Trophoblast cell (in vitro differentiated cells and primary cell): ENCODE measurements at regions not wholly inside any gene's neighbourhood (a gene's known extent, or its start where the extent isn't known, plus 50 kb on each side); places are given as distances from the start of the nearest gene placed in this dataset.
A peak's percentile ranks its signal among the peaks of the same experiment; 100 is the strongest.

Source experiments
- DNase-seq, 2 donors: peaks; one replicate each; pipeline ENCODE4 v3.0.0-alpha.2; 2016
- H2AFZ ChIP-seq: 2 replicates; pipeline ENCODE4 v1.6.1; 2013; ENCODE audit warnings: low read length, moderate library complexity, mild to moderate bottlenecking; ENCODE audit not compliant: insufficient read depth, poor library complexity
- H2AK5ac ChIP-seq: 2 replicates; pipeline ENCODE4 v1.6.1; 2013; ENCODE audit warnings: mild to moderate bottlenecking, low read length
- H2BK120ac ChIP-seq: 2 replicates; pipeline ENCODE4 v1.6.1; 2013; ENCODE audit warnings: low read length, mild to moderate bottlenecking, moderate library complexity; ENCODE audit not compliant: insufficient read depth, poor library complexity
- H2BK12ac ChIP-seq: 2 replicates; pipeline ENCODE4 v1.6.1; 2013; ENCODE audit warnings: mild to moderate bottlenecking, low read length, moderate library complexity
- H2BK5ac ChIP-seq: 2 replicates; pipeline ENCODE4 v1.6.1; 2013; ENCODE audit warnings: low read length, low read depth, moderate library complexity, mild to moderate bottlenecking; ENCODE audit not compliant: poor library complexity
- H3K14ac ChIP-seq: 2 replicates; pipeline ENCODE4 v1.6.1; 2013; ENCODE audit warnings: mild to moderate bottlenecking, low read length
- H3K18ac ChIP-seq: 2 replicates; pipeline ENCODE4 v1.6.1; 2013; ENCODE audit warnings: mild to moderate bottlenecking, low read length
- H3K23ac ChIP-seq: 2 replicates; pipeline ENCODE4 v1.6.1; 2013; ENCODE audit warnings: low read length
- H3K27ac ChIP-seq: 2 replicates; pipeline ENCODE4 v1.5.1; 2013; ENCODE audit warnings: low read depth, mild to moderate bottlenecking, inconsistent platforms, low read length, moderate library complexity
- H3K27me3 ChIP-seq: 2 replicates; pipeline ENCODE4 v1.6.1; 2013; ENCODE audit warnings: inconsistent platforms, mild to moderate bottlenecking, low read length, moderate library complexity; ENCODE audit not compliant: insufficient read depth
- H3K36me3 ChIP-seq, 2 experiments: 1 replicate in 1 of 2; 2 replicates in 1 of 2; pipeline ENCODE4 v1.6.1; 2013; ENCODE audit warnings: low read length in 2 of 2, mild to moderate bottlenecking in 2 of 2, moderate library complexity in 1 of 2; ENCODE audit not compliant: insufficient read depth in 2 of 2, control insufficient read depth in 1 of 2
- H3K4ac ChIP-seq: 2 replicates; pipeline ENCODE4 v1.6.1; 2013; ENCODE audit warnings: low read depth, mild to moderate bottlenecking, low read length, moderate library complexity
- H3K4me1 ChIP-seq, 2 experiments: 1 replicate in 1 of 2; 2 replicates in 1 of 2; pipeline ENCODE4 v1.6.1; 2013; ENCODE audit warnings: low read length in 2 of 2, mild to moderate bottlenecking in 2 of 2, moderate library complexity in 1 of 2; ENCODE audit not compliant: insufficient read depth in 2 of 2, control insufficient read depth in 1 of 2
- H3K4me2 ChIP-seq: 2 replicates; pipeline ENCODE4 v1.6.1; 2013; ENCODE audit warnings: inconsistent platforms, mild to moderate bottlenecking, low read length, moderate library complexity
- H3K4me3 ChIP-seq: 2 replicates; pipeline ENCODE4 v1.5.1; 2013; ENCODE audit warnings: mild to moderate bottlenecking, low read depth, low read length, inconsistent platforms
- H3K79me1 ChIP-seq: one replicate; pipeline ENCODE4 v1.6.1; 2013; ENCODE audit warnings: low read length
- H3K79me2 ChIP-seq: 2 replicates; pipeline ENCODE4 v1.6.1; 2013; ENCODE audit warnings: low read length, mild to moderate bottlenecking; ENCODE audit not compliant: control insufficient read depth, insufficient read depth, poor library complexity
- H3K9ac ChIP-seq: 2 replicates; pipeline ENCODE4 v1.6.1; 2013; ENCODE audit warnings: mild to moderate bottlenecking, low read length
- H3K9me3 ChIP-seq: 2 replicates; pipeline ENCODE4 v1.6.1; 2013; ENCODE audit warnings: low read depth, mild to moderate bottlenecking, control low read depth, inconsistent platforms, low read length; ENCODE audit not compliant: insufficient read depth
- H4K12ac ChIP-seq: 2 replicates; pipeline ENCODE4 v1.6.1; 2013; ENCODE audit warnings: low read depth, mild to moderate bottlenecking, low read length, moderate library complexity
- H4K8ac ChIP-seq: 2 replicates; pipeline ENCODE4 v1.6.1; 2013; ENCODE audit warnings: low read depth, mild to moderate bottlenecking, low read length, moderate library complexity
- H4K91ac ChIP-seq: one replicate; pipeline ENCODE4 v1.6.1; 2013; ENCODE audit warnings: low read depth, mild to moderate bottlenecking, low read length, moderate library complexity
- WGBS: extraction: QIAGEN DNeasy Blood & Tissue Kit; methylation state at CpG from one replicate; pipeline ENCODE4 v1.1.7; 2013; ENCODE audit warnings: missing lambda C conversion rate; ENCODE audit not compliant: insufficient read length, insufficient coverage; ENCODE audit errors: extremely low coverage; 5-methylcytosine and 5-hydroxymethylcytosine counted together

DNA sequence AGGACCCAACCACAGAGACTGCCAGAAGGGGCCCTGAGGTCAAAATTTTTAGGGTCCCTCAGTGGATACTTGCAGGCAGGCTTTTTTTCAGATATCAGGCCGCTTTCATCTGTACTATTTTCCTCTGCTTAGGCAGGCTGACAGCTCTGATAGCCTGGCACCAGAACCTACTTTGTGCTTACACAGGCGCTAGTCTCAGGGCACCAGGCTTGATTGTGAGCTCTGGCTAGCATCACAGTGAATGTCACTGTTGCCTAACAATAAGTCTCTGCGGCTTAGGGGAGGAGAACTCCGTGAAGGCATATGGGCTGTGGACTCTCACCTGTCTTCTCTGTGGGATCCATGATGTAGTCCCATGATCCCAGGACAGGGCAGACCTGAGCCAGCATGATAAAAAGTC lies 738.1 kb upstream of the TSPY4 start:
- H2BK120ac ChIP-seq = no peak overlapping the region
- no peak overlapping the region for H3K18ac ChIP-seq
- H3K9ac ChIP-seq = no peak overlapping the region
- no peak overlapping the region for H2BK12ac ChIP-seq
- no peak overlapping the region for H2AFZ ChIP-seq
- no peak overlapping the region for H3K4me3 ChIP-seq
- H2BK5ac ChIP-seq = no peak overlapping the region
- H2AK5ac ChIP-seq = no peak overlapping the region
- no peak overlapping the region for H3K4me2 ChIP-seq
- DNase-seq = no peak
- no peaks in the 10 kb centered on the region for H3K79me2 ChIP-seq
- no peaks in the 10 kb centered on the region for H3K27me3 ChIP-seq
- no peak overlapping the region for H4K8ac ChIP-seq
- H4K91ac ChIP-seq = no peak overlapping the region
- no peak overlapping the region for H3K14ac ChIP-seq
- H3K23ac ChIP-seq = no peak overlapping the region
- no peaks in the 10 kb centered on the region for H3K4me1 ChIP-seq
- no peak overlapping the region for H3K27ac ChIP-seq
- no peaks in the 10 kb centered on the region for H3K36me3 ChIP-seq
- no CpG with 5 or more reads among the region's 4 CpGs for WGBS
- H3K79me1 ChIP-seq = no peaks in the 10 kb centered on the region
- H3K4ac ChIP-seq = no peak overlapping the region
- peaks cover 2% of the 10 kb centered on the region for H3K9me3 ChIP-seq
- H4K12ac ChIP-seq = no peak overlapping the region

- Histone ChIP-seq H2BK120ac (no peak overlapping the region), H2AK5ac (no peak overlapping the region), H4K12ac (no peak overlapping the region), H3K36me3 (no peaks in the 10 kb centered on the region), H3K4ac (no peak overlapping the region), H3K4me2 (no peak overlapping the region), H3K23ac (no peak overlapping the region), H3K18ac (no peak overlapping the region), H3K27ac (no peak overlapping the region), H3K4me1 (no peaks in the 10 kb centered on the region), H4K8ac (no peak overlapping the region), H2BK5ac (no peak overlapping the region), H3K14ac (no peak overlapping the region), H4K91ac (no peak overlapping the region), H3K79me1 (no peaks in the 10 kb centered on the region), H3K27me3 (no peaks in the 10 kb centered on the region), H2BK12ac (no peak overlapping the region), H3K79me2 (no peaks in the 10 kb centered on the region), H3K9ac (no peak overlapping the region), H2AFZ (no peak overlapping the region), H3K9me3 (peaks cover 10% of the 10 kb centered on the region), H3K4me3 (no peak overlapping the region)
- no peak for DNase-seq
- no CpG with 5 or more reads among the region's 1 CpG for WGBS
Observed at GRCh38 chrY:8610620-8611019, 726.6 kb upstream of the TSPY4 start.

DNA sequence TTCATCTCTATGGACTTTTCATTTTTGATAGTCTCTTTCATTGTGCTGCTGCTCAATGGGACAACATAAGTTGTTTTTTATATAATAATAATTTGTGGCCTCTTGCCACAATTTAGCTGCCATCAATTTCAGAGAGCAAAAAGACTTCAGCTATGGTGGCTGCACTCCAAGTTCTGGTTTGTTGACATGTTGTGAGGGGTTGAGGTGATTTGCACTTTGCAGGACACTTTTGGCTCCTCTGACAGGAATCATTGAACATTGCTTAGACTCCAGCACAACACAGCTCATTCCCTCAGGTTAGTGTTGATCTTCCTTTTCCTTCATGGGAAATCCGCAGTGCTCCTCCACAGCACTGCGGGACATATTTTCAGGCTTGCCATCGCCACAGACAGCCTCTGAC lies 725.4 kb upstream of the TSPY4 start:
- Histone ChIP-seq H2AK5ac (no peak overlapping the region), H3K18ac (no peak overlapping the region), H4K12ac (no peak overlapping the region), H2BK12ac (no peak overlapping the region), H3K79me2 (no peaks in the 10 kb centered on the region), H3K27me3 (no peaks in the 10 kb centered on the region), H3K23ac (no peak overlapping the region), H3K4me2 (no peak overlapping the region), H2BK5ac (no peak overlapping the region), H2AFZ (no peak overlapping the region), H3K9me3 (peaks cover 10% of the 10 kb centered on the region), H3K79me1 (no peaks in the 10 kb centered on the region), H3K4ac (no peak overlapping the region), H3K9ac (no peak overlapping the region), H4K8ac (no peak overlapping the region), H3K4me1 (no peaks in the 10 kb centered on the region), H3K27ac (no peak overlapping the region), H2BK120ac (no peak overlapping the region), H3K14ac (no peak overlapping the region), H4K91ac (no peak overlapping the region), H3K4me3 (no peak overlapping the region), H3K36me3 (no peaks in the 10 kb centered on the region)
- no peak for DNase-seq
- WGBS = no CpG with 5 or more reads among the region's 3 CpGs

GRCh38 chrY:8618302-8618701 lies 719.0 kb upstream of the TSPY4 start:
- H4K8ac ChIP-seq = no peak overlapping the region
- peak in 1 of 2 donors; percentile 44 for DNase-seq
- no CpG with 5 or more reads among the region's 4 CpGs for WGBS

More at GRCh38 chrY:8618302-8618701, 719.0 kb upstream of the TSPY4 start:
- no peak overlapping the region for H2BK5ac ChIP-seq
- no peak overlapping the region for H4K91ac ChIP-seq
- H3K4ac ChIP-seq = no peak overlapping the region
- H3K79me2 ChIP-seq = no peaks in the 10 kb centered on the region
- no peak overlapping the region for H3K23ac ChIP-seq
- no peaks in the 10 kb centered on the region for H3K36me3 ChIP-seq
- no peak overlapping the region for H3K4me3 ChIP-seq
- no peaks in the 10 kb centered on the region for H3K27me3 ChIP-seq
- H3K14ac ChIP-seq = no peak overlapping the region
- H2AK5ac ChIP-seq = no peak overlapping the region
- no peak overlapping the region for H4K12ac ChIP-seq
- H3K27ac ChIP-seq = no peak overlapping the region
- H3K9me3 ChIP-seq = peaks cover 6% of the 10 kb centered on the region
- H3K4me2 ChIP-seq = no peak overlapping the region
- H3K4me1 ChIP-seq = no peaks in the 10 kb centered on the region
- H2AFZ ChIP-seq = no peak overlapping the region
- H3K9ac ChIP-seq = no peak overlapping the region
- H3K18ac ChIP-seq = no peak overlapping the region
- H2BK12ac ChIP-seq = no peak overlapping the region
- no peaks in the 10 kb centered on the region for H3K79me1 ChIP-seq
- no peak overlapping the region for H2BK120ac ChIP-seq
